Fibroblast of lung (primary cell): ENCODE measurements at regions not wholly inside any gene's neighbourhood (a gene's known extent, or its start where the extent isn't known, plus 50 kb on each side); places are given as distances from the start of the nearest gene placed in this dataset.

ENCODE experiments used
- DNase-seq, 2 donors: peaks; one replicate each; pipeline versions ENCODE4 v3.0.0 to v3.0.0-alpha.2; 2010; ENCODE audit warnings: low read depth in 2 of 2
- H2AFZ ChIP-seq: 2 replicates; pipeline ENCODE4 v1.5.1; 2012; ENCODE audit warnings: low read length, control low read depth, inconsistent platforms
- H3K27ac ChIP-seq: 2 replicates; pipeline ENCODE4 v1.5.1; 2011; ENCODE audit warnings: low read length, control low read depth; ENCODE audit not compliant: insufficient read depth
- H3K27me3 ChIP-seq: 2 replicates; pipeline ENCODE4 v1.5.1; 2011; ENCODE audit warnings: mild to moderate bottlenecking, low read length; ENCODE audit not compliant: control insufficient read depth, insufficient read depth
- H3K36me3 ChIP-seq: 2 replicates; pipeline ENCODE4 v1.5.1; 2011; ENCODE audit warnings: low read length; ENCODE audit not compliant: control insufficient read depth, insufficient read depth
- H3K4me1 ChIP-seq: 2 replicates; pipeline ENCODE4 v1.5.1; 2011; ENCODE audit warnings: low read length; ENCODE audit not compliant: control insufficient read depth, insufficient read depth; ENCODE audit errors: extremely low read depth
- H3K4me2 ChIP-seq: 2 replicates; pipeline ENCODE4 v1.5.1; 2011; ENCODE audit warnings: low read length, control low read depth; ENCODE audit not compliant: insufficient read depth; ENCODE audit errors: extremely low read depth
- H3K4me3 ChIP-seq, 4 experiments: fragments of 200-600 bp in 1 of 4; sonication (generic) in 1 of 4; replicated peaks in 1 of 4; 2 replicates each; pipeline ENCODE4 v1.5.1; 2011 to 2016; ENCODE audit warnings: low read length in 4 of 4, low read depth in 3 of 4, mild to moderate bottlenecking in 3 of 4, control low read depth in 2 of 4, inconsistent platforms in 1 of 4, mixed read lengths in 1 of 4; ENCODE audit not compliant: insufficient read depth in 1 of 4; ENCODE audit errors: control extremely low read depth in 1 of 4
- H3K79me2 ChIP-seq: 2 replicates; pipeline ENCODE4 v1.5.1; 2012; ENCODE audit warnings: mild to moderate bottlenecking, low read length, inconsistent platforms; ENCODE audit not compliant: control insufficient read depth, insufficient read depth
- H3K9ac ChIP-seq: 2 replicates; pipeline ENCODE4 v1.5.1; 2011; ENCODE audit warnings: mild to moderate bottlenecking, low read length, control low read depth; ENCODE audit not compliant: insufficient read depth
- H3K9me3 ChIP-seq: 2 replicates; pipeline ENCODE4 v1.5.1; 2012; ENCODE audit warnings: low read depth, low read length; ENCODE audit not compliant: control insufficient read depth, insufficient read depth
- H4K20me1 ChIP-seq: 2 replicates; pipeline ENCODE4 v1.5.1; 2011; ENCODE audit warnings: low read length; ENCODE audit not compliant: control insufficient read depth, insufficient read depth; ENCODE audit errors: extremely low read depth
- CTCF ChIP-seq, 2 donors: IDR thresholded peaks in 1 of 2; conservative IDR thresholded peaks in 1 of 2; 1 replicate in 1 of 2; 2 replicates in 1 of 2; pipeline ENCODE4 v1.5.1; 2011 to 2012; ENCODE audit warnings: low read length in 2 of 2, control low read depth in 1 of 2, inconsistent platforms in 1 of 2, low read depth in 1 of 2, mild to moderate bottlenecking in 1 of 2
- EZH2 ChIP-seq: IDR thresholded peaks from 2 replicates; pipeline ENCODE4 v1.5.1; 2012; ENCODE audit warnings: low read length, control low read depth, mild to moderate bottlenecking; ENCODE audit errors: missing control alignments

- DNase-seq = no peak
- Histone ChIP-seq H3K9me3 (no peaks in the 10 kb centered on the region), H2AFZ (no peak overlapping the region), H3K4me2 (no peak overlapping the region), H3K36me3 (no peaks in the 10 kb centered on the region), H4K20me1 (no peaks in the 10 kb centered on the region), H3K27ac (no peak overlapping the region), H3K79me2 (no peaks in the 10 kb centered on the region), H3K27me3 (no peaks in the 10 kb centered on the region), H3K9ac (no peak overlapping the region), H3K4me3 (no peak overlapping the region), H3K4me1 (no peaks in the 10 kb centered on the region)
- no peak for TF ChIP-seq EZH2
- no peak for TF ChIP-seq CTCF (conservative IDR thresholded peaks at IDR 0.05 in 1 of 2, IDR thresholded peaks at IDR 0.05 in 1 of 2; ENCODE audit: low read depth in 1 of 2, low read length in 2 of 2)
Observed at GRCh38 chr19:30146346-30146745, 204.3 kb downstream of the URI1 start.

DNA sequence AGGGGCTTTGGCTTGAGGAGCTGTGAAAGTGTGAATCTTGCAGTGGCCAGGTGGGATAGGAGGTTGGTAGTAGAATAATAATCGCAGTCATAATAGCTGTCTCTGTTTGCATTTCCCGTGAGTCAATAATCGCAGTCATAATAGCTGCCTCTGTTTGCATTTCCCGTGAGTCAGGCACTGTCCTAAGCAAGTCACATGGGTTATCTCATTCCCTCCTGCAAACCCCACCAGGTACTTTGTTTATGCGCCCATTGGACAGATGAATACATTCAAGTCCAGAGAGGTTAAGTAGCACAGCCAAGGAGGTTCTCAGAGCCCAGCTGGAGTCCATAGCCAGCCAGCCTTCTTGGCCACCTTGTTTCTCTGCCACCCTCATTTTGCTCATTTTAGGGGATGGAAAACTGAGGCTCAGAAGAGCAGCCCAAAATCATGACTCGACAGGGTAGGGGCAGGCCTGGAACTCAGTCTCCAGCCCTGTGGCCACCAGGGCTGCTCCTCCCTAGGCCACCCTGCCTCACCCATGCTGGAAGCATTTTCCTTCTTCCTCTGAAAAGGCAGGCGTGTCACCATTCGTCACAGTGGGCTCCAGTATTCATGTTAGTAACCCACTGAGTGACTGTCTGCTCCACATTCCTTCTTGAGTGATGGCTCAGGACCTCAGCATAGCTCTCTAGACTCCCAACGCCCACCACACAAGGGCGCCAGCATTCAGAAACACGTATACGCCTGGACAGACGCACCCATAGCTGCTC lies 206.2 kb downstream of the URI1 start:
- TF ChIP-seq EZH2 (no peak), CTCF (conservative IDR thresholded peaks at IDR 0.05 in 1 of 2, IDR thresholded peaks at IDR 0.05 in 1 of 2; ENCODE audit: low read depth in 1 of 2, low read length in 2 of 2) (no peak)
- Histone ChIP-seq H3K9ac (no peak overlapping the region), H3K27me3 (no peaks in the 10 kb centered on the region), H3K36me3 (no peaks in the 10 kb centered on the region), H3K9me3 (no peaks in the 10 kb centered on the region), H3K4me3 (no peak overlapping the region), H4K20me1 (no peaks in the 10 kb centered on the region), H3K79me2 (no peaks in the 10 kb centered on the region), H3K4me2 (no peak overlapping the region), H2AFZ (no peak overlapping the region), H3K4me1 (no peaks in the 10 kb centered on the region), H3K27ac (no peak overlapping the region)
- no peak for DNase-seq

- H3K36me3 ChIP-seq = no peaks in the 10 kb centered on the region
- H3K27ac ChIP-seq = no peak overlapping the region
- H3K4me2 ChIP-seq = no peak overlapping the region
- no peak overlapping the region for H2AFZ ChIP-seq
- H3K79me2 ChIP-seq = no peaks in the 10 kb centered on the region
- H3K9ac ChIP-seq = no peak overlapping the region
- TF ChIP-seq EZH2 (no peak), CTCF (conservative IDR thresholded peaks at IDR 0.05 in 1 of 2, IDR thresholded peaks at IDR 0.05 in 1 of 2; ENCODE audit: low read depth in 1 of 2, low read length in 2 of 2) (no peak)
- DNase-seq = no peak
- no peak overlapping the region for H3K4me3 ChIP-seq
- H4K20me1 ChIP-seq = no peaks in the 10 kb centered on the region
- no peaks in the 10 kb centered on the region for H3K27me3 ChIP-seq
- H3K4me1 ChIP-seq = no peaks in the 10 kb centered on the region
- no peaks in the 10 kb centered on the region for H3K9me3 ChIP-seq
Observed at GRCh38 chr19:30148803-30149202, 206.8 kb downstream of the URI1 start.
